DND-41 (cell line): ENCODE measurements at regions not wholly inside any gene's neighbourhood (a gene's known extent, or its start where the extent isn't known, plus 50 kb on each side); places are given as distances from the start of the nearest gene placed in this dataset.

Source experiments
- CTCF ChIP-seq: IDR thresholded peaks from 2 replicates; pipeline ENCODE4 v1.5.1; 2012; ENCODE audit warnings: borderline replicate concordance, low read length, moderate library complexity, mild to moderate bottlenecking; ENCODE audit not compliant: poor library complexity, severe bottlenecking; ENCODE audit errors: extremely low read depth
- EZH2 ChIP-seq: IDR thresholded peaks from 3 replicates; pipeline ENCODE4 v1.6.1; 2012; ENCODE audit warnings: borderline replicate concordance, low read depth, mild to moderate bottlenecking, moderate library complexity, low read length, inconsistent platforms; ENCODE audit not compliant: severe bottlenecking

- TF ChIP-seq EZH2 (no peak), CTCF (no peak)
Measured at GRCh38 chr5:74953937-74954720, 87.9 kb upstream of the FAM169A start.
